Activated CD8-positive, alpha-beta memory T cell treated with anti-CD3 and anti-CD28 coated beads, Interleukin-2, amount 50 U/mL, for 48 hours (primary cell): ENCODE measurements at regions not wholly inside any gene's neighbourhood (a gene's known extent, or its start where the extent isn't known, plus 50 kb on each side); places are given as distances from the start of the nearest gene placed in this dataset.

Experiments
- DNase-seq: peaks from one replicate; pipeline ENCODE4 v3.0.0-alpha.2; 2020

DNA sequence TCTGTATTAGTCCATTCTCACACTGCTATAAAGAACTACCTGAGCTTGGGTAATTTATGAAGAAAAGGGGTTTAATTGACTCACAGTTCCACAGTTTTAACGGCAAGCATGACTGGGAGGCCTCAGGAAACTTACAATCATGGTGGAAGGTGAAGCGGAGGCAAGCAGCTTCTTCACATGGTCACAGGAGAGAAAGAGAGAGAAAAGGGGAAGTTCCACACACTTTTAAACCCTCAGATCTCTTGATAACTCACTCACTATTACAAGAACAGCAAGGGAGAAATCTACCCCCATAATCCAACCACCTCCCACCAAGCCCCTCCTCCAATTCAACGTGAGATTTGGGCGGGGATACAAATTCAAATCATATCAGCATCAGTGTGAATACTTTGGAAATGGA lies 133.4 kb upstream of the SLC30A5 start:
- DNase-seq: no peak

- no peak for DNase-seq
Observed at GRCh38 chr5:68960961-68961360, 132.9 kb upstream of the SLC30A5 start.

- DNase-seq: no peak
Observed at GRCh38 chr5:68961762-68962161, 132.1 kb upstream of the SLC30A5 start.

DNA sequence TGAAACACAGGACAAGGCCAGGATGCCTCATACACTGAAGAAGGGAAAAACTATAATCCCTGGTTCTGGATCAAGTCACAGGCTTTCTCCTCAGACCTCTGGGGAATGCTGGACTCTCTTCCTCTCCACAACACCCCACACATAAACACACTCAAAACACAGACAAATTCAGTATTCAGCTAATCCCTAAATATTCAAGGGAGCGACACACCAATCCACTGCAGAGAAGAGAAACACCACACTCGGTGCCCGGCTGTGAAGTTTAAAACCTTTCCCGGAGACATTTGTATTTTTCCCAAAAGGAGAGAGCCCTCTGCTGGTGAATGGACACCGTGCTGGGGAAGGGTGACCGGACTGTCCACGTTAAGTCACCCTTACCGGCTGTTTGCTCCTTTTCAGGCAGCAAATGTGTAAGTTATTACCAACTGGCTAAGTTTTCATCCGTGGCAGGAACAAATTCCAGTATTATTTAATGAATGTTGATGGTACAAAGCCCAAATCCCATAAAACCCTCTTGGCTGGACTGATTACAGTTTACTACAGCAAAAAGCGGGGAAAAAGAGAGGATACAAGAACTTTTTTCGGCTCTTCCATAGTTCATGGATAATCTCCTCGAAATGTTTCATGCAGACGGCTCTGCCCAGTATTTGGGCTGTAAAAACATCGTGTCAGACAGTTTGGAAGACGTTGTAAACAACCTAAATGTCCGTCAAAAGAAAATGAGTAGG lies 130.9 kb upstream of the SLC30A5 start:
- DNase-seq: no peak

- DNase-seq: no peak
Observed at GRCh38 chr5:68964679-68965078, 129.1 kb upstream of the SLC30A5 start.

DNA sequence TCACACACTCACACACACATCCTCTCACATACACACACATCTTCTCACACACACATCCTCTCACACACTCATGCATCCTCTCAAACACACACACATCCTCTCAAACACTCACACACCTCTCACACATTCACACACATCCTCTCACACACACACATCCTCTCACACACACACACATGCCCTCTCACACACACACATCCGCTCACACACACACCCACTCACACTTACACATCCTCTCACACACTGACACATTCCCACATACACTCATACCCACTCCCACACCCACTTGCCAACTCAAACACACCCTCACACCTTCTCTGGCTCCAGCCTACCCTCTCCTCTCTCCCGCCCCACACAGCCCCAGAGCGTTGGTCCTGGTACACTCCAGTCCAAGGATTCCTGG lies 127.9 kb upstream of the SLC30A5 start:
- DNase-seq: no peak

DNA sequence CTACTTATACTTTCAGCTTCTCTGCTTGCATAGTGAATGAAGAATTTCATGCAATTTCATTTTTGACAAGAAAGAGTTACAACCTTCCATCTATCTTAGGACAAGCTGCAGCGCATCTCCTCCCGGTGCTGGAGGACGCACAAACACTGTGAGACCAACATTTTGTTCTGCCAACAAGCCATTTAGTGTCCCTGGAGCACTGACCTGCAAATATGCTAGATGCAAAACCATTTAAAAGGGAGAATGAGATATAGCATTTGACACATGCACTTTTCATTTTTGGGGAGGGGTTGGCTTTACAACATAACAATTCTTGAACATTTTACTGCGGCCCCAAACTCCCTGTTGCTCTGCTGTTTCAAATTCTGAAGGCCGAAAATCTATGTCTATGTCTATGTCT lies 127.2 kb upstream of the SLC30A5 start:
- no peak for DNase-seq

- DNase-seq: no peak
Observed at GRCh38 chr5:68968429-68968828, 125.4 kb upstream of the SLC30A5 start.

GRCh38 chr5:68970617-68971016 lies 123.2 kb upstream of the SLC30A5 start:
- no peak for DNase-seq

DNA sequence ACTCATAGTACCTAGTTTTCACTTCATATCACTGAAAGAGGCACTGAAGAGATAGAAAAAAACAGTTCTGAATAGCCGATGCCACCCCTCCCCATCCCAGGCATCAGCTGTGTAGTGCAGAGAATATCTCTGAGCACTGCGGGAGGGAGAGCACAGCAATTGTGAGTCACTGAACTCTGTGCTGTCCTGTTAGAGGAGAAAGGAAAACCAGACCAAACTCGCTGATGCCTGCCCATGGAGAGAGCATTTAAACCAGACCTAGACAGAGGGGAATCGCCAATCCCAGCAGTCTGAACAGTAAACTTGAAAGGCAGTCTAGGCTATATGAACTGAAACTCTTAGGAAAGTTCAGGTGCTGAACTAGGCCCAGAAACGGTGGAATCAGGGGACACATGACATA lies 120.1 kb upstream of the SLC30A5 start:
- no peak for DNase-seq

DNA sequence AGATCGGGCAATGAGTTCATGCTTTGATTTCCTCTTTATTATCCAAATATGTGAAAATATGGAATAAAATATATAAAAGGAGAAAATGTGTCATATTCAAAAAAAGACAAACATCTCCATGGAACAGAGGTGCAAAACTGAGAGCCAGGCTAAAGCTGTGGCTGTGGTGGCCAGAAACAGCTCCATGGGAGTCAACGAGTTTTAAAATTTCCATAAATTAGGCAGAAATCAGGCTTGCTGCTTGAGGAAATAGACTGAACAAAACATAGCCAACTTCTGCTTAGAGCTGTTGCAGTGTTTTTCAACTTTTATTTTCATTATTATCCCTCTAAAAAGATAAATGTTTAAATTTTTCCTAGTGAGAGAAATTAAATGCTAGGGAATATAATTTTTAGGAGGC lies 110.8 kb upstream of the SLC30A5 start:
- no peak for DNase-seq

DNA sequence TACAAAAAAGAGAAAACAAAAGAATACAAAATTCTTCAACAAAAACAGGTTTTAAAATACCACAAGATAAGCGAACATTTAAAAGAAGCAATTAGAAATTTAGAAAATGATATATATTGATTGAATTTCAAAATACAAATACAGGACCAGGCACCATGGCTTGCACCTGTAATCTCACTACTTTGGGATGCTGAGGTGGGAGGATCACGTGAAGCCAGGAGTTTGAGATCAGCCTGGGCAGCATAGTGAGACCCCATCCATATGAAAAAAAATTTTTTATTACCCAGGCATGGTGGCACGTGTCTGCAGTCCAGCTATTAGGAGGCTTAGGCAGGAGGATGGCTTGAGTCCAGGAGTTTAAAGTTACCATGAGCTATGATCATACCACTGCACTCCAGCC lies 109.9 kb upstream of the SLC30A5 start:
- no peak for DNase-seq

DNA sequence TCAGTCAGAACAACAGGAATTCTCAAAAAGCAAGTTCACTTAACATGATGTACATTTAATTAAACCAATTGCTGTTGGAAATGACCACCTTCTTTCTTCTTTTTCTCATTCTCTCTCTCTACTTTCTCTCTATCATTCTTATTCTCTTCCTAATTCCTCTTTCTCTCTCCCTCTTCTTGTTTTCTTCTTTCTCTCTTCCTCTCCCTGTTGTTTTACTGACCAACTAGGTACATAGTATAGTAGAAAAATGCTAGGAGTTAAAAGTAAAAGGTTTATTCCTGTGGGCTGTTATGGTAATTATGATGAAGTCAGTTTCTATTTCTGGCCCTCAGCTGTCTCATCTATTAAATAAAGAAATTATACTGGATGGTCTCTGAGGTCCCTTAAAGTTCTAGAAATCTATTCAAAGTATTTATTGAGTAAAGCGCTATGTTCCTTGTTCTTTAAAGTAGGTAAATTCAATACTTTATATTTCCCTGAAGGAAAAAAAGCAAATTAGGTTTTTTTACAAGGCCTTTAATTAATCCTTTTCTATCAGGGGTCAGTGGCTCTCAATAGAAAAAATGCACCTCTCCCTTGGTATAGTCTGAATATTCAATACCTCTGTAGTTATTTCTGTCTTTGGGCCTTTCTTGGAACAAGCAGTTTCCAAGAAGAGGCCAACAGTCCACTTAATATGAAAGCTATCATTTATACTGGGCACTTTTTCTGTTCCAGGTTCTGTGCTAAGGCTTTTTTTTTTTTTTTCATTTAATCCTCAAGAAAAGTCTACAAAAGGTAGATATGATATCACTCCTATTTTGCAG lies 102.3 kb upstream of the SLC30A5 start:
- no peak for DNase-seq

DNA sequence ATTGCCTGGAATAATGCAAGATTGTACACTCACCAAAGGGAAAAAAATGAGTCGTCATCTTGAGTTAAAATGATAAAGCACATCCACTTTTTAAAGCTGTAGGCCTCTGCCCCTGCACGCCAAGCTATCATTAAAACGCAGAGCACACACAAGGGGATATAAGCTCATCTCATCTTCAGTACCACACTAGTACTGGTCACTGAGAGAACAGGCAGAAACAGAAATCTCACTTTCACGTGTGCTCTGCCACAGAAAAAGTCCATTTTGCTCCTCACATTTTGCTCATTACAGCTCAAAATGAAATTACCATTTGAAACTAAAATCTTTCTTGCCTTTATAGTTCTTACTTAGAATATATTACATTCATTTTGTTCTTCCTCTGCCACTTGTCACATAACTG lies 99.2 kb upstream of the SLC30A5 start:
- DNase-seq: no peak

DNA sequence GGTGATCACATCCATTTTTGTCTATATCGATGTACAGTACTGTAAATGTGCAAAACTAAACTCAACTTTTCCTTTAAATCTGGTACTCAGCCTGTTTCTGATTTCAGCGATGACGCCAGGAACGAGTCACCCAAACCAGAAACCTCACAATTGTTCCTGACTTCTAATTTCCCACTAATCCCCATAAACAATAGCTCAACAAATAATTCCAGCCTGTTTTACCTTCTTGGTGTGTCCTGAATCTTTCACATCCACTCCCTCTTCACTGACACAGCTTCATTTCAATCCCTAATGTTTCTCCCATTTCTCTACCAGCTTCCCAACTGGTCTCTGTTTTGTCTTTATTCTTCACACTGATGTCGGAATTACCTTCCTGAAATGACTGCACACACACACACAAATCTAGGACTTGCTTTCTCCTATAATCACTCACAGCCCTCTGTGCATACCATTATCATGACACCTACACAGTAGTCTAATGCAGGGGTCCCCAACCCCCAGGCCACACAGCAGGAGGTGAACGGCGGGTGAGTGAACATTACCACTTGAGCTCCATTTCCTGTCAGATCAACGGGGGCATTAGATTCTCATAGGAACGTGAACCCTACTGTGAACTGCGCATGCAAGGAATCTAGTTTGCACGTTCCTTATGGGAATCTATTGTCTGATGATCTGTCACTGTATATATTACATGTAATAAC lies 97.8 kb upstream of the SLC30A5 start:
- DNase-seq: no peak

DNA sequence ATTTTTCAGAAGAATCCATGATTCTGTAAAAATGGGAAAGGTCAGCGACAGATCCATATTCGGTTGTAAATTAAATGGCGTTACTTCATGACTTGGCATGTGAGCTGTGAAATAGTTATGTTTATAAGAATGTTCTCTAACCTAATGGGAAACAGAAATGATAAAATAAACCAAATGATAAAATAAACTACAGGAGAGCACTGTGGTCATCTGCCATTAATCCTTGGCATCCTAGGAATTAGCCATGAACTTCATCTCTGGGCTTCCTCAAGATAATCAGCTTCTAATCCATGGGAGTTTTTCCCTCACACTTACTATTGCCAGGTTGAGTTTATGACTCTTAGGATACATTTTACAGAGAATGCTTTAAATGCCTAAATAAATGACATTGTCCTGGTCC lies 94.6 kb upstream of the SLC30A5 start:
- no peak for DNase-seq

DNA sequence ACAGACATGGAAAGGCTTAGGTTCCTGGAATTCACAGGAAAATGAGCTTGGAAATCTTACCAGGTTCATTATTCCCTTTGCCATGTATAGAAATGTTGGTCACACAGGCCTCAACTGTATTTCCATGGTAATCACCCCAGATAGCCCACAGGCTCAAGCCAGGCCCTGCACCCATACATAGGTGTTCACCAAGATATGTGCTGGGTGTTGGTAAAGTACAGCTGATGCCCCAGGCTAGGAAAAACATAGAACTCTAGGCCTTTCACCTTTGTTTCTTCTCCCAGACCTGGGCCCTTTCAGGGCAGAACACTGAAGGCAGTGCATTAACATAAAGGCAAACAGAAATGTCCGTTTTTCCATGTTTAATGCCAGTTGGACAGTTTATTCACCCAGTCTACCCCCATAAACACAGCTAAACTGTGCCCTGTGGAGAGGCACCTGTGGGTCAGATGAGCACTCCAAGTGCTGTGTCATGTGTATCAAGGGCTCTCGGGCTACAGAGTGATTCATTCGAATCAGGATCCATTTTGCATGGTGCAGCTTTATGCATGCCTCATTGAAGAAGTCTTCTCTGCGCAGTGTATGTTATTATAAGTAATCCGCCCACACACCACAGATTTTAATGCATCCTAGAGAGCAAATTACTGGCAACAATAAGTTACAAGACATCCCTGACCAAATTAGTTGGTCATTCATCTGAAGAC lies 93.4 kb upstream of the SLC30A5 start:
- no peak for DNase-seq

DNA sequence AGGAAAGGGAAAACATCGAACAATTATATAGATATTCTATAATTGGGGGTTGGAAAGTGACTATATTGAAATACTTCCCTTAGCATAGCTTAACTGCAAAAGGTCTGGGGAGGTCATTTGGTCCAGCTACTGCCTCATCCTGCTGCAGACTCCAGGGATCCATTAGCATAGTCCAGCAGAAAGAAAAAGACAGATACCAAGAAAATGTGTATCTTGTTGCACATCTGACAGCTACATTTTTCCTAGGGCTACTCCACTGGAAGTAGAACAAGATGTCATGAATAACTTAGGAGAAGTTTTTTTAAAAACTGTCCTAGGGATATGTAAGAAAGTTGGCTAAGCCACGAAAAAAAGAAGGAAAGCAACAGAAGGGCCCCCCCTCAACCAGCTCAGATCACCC lies 92.9 kb upstream of the SLC30A5 start:
- no peak for DNase-seq

GRCh38 chr5:69001627-69002026 lies 92.2 kb upstream of the SLC30A5 start:
- DNase-seq: no peak

GRCh38 chr5:69004127-69004526 lies 89.7 kb upstream of the SLC30A5 start:
- DNase-seq: no peak

- DNase-seq: no peak
Observed at GRCh38 chr5:69004676-69005075, 89.1 kb upstream of the SLC30A5 start.

DNA sequence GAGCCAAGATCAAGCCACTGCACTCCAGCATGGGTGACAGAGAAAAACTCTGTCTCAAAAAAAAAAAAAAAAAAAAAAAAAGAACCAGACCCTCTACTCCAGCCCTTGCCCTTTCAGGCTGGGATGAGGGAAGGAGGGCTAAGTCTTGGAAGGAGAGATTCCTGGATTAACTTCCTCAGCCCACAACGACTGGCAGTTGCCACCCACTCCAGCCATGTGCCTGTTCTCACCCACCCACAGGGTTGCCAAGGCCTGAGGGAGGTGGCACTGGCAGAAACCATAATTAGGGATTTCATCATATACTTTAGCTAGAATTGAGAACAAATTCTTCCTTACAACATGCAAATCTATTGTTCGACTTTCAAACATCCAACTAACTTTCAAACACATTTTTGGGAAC lies 87.8 kb upstream of the SLC30A5 start:
- no peak for DNase-seq

DNA sequence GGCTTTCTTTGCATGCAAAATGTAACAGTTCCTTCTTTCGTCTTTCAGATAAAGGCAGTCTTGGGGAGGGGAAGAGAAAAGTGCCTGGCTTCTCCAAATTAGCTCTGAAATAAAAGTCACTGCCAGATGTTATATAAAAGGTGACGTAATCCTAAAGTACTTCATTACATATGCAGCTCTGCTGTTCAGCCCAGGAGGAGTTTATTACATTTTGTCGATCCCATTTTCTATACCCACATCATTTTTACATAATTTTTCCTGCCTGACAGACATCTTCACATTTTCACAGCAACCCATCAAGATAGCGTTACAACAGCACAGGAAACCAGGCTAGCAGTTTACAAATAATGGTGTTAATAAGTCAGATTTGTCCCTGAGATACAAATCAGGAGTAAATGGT lies 86.7 kb upstream of the SLC30A5 start:
- no peak for DNase-seq
